ENCODE measurements at regions not wholly inside any gene's neighbourhood (a gene's known extent, or its start where the extent isn't known, plus 50 kb on each side); places are given as distances from the start of the nearest gene placed in this dataset.

- H3K4me3 ChIP-seq: no peak overlapping the region
- DNase-seq: no peak
- H3K27me3 ChIP-seq (ENCODE audit: control insufficient read depth in 3 of 3, insufficient read depth in 3 of 3, low read length in 2 of 3): no peaks in the 10 kb centered on the region
- peaks cover 0 to 28% (median 11%) of the 10 kb centered on the region in 5 donors for H3K4me1 ChIP-seq (ENCODE audit: control insufficient read depth in 5 of 5, insufficient read depth in 5 of 5, low read length in 5 of 5)
- H3K36me3 ChIP-seq (ENCODE audit: control insufficient read depth in 4 of 4, insufficient read depth in 4 of 4, low read length in 4 of 4): no peaks in the 10 kb centered on the region
- TF ChIP-seq CTCF (IDR thresholded peaks at IDR 0.05; ENCODE audit: control extremely low read depth, extremely low read depth): no peak
- peaks cover 0 to 4% (median 0%) of the 10 kb centered on the region in 4 donors for H3K9me3 ChIP-seq (ENCODE audit: control insufficient read depth in 4 of 4, insufficient read depth in 3 of 4, low read length in 3 of 4)
- H3K9ac ChIP-seq (ENCODE audit: insufficient read depth in 1 of 2, low read length in 2 of 2): no peak overlapping the region
- 73 to 80% methylated on average over 14 of the region's 14 CpGs for WGBS, 2 donors
- ATAC-seq (ENCODE audit: insufficient read depth, low FRiP score): no peak
- H3K27ac ChIP-seq (ENCODE audit: low read depth in 1 of 2, low read length in 1 of 2): no peak overlapping the region
Observed at GRCh38 chr12:116436561-116437249, 122.5 kb upstream of the MAP1LC3B2 start.

- DNase-seq: no peak
- no peaks in the 10 kb centered on the region for H3K27me3 ChIP-seq (ENCODE audit: control insufficient read depth in 3 of 3, insufficient read depth in 3 of 3, low read length in 2 of 3)
- no peak for ATAC-seq (ENCODE audit: insufficient read depth, low FRiP score)
- no peak overlapping the region for H3K4me3 ChIP-seq
- H3K36me3 ChIP-seq (ENCODE audit: control insufficient read depth in 4 of 4, insufficient read depth in 4 of 4, low read length in 4 of 4): no peaks in the 10 kb centered on the region
- TF ChIP-seq CTCF (IDR thresholded peaks at IDR 0.05; ENCODE audit: control extremely low read depth, extremely low read depth): no peak
- H3K27ac ChIP-seq (ENCODE audit: low read depth in 1 of 2, low read length in 1 of 2): no peak overlapping the region
- H3K9me3 ChIP-seq (ENCODE audit: control insufficient read depth in 4 of 4, insufficient read depth in 3 of 4, low read length in 3 of 4): no peaks in the 10 kb centered on the region
- H3K9ac ChIP-seq (ENCODE audit: insufficient read depth in 1 of 2, low read length in 2 of 2): no peak overlapping the region
- H3K4me1 ChIP-seq (ENCODE audit: control insufficient read depth in 5 of 5, insufficient read depth in 5 of 5, low read length in 5 of 5): peaks cover 0 to 3% (median 0%) of the 10 kb centered on the region in 5 donors
- 63 to 65% methylated on average over 4 of the region's 4 CpGs for WGBS, 2 donors
Observed at GRCh38 chr12:116441292-116441691, 117.9 kb upstream of the MAP1LC3B2 start.

- Histone ChIP-seq H3K27me3 (ENCODE audit: control insufficient read depth in 3 of 3, insufficient read depth in 3 of 3, low read length in 2 of 3) (no peaks in the 10 kb centered on the region), H3K4me3 (no peak overlapping the region), H3K36me3 (ENCODE audit: control insufficient read depth in 4 of 4, insufficient read depth in 4 of 4, low read length in 4 of 4) (no peaks in the 10 kb centered on the region), H3K27ac (ENCODE audit: low read depth in 1 of 2, low read length in 1 of 2) (no peak overlapping the region), H3K4me1 (ENCODE audit: control insufficient read depth in 5 of 5, insufficient read depth in 5 of 5, low read length in 5 of 5) (no peaks in the 10 kb centered on the region), H3K9ac (ENCODE audit: insufficient read depth in 1 of 2, low read length in 2 of 2) (no peak overlapping the region), H3K9me3 (ENCODE audit: control insufficient read depth in 4 of 4, insufficient read depth in 3 of 4, low read length in 3 of 4) (no peaks in the 10 kb centered on the region)
- ATAC-seq (ENCODE audit: insufficient read depth, low FRiP score) (no peak), DNase-seq (no peak)
- no peak for TF ChIP-seq CTCF (IDR thresholded peaks at IDR 0.05; ENCODE audit: control extremely low read depth, extremely low read depth)
- WGBS, 2 donors: 96 to 99% methylated on average over 3 of the region's 3 CpGs
Observed at GRCh38 chr12:116442304-116442703, 116.9 kb upstream of the MAP1LC3B2 start.

- no peak overlapping the region for H3K4me3 ChIP-seq
- DNase-seq (no peak), ATAC-seq (ENCODE audit: insufficient read depth, low FRiP score) (no peak)
- WGBS, 2 donors: 81 to 94% methylated on average over 3 of the region's 3 CpGs
- H3K36me3 ChIP-seq (ENCODE audit: control insufficient read depth in 4 of 4, insufficient read depth in 4 of 4, low read length in 4 of 4): no peaks in the 10 kb centered on the region
- no peak for TF ChIP-seq CTCF (IDR thresholded peaks at IDR 0.05; ENCODE audit: control extremely low read depth, extremely low read depth)
- no peaks in the 10 kb centered on the region for H3K4me1 ChIP-seq (ENCODE audit: control insufficient read depth in 5 of 5, insufficient read depth in 5 of 5, low read length in 5 of 5)
- H3K27me3 ChIP-seq (ENCODE audit: control insufficient read depth in 3 of 3, insufficient read depth in 3 of 3, low read length in 2 of 3): no peaks in the 10 kb centered on the region
- H3K27ac ChIP-seq (ENCODE audit: low read depth in 1 of 2, low read length in 1 of 2): no peak overlapping the region
- no peaks in the 10 kb centered on the region for H3K9me3 ChIP-seq (ENCODE audit: control insufficient read depth in 4 of 4, insufficient read depth in 3 of 4, low read length in 3 of 4)
- no peak overlapping the region for H3K9ac ChIP-seq (ENCODE audit: insufficient read depth in 1 of 2, low read length in 2 of 2)
Observed at GRCh38 chr12:116442946-116443345, 116.2 kb upstream of the MAP1LC3B2 start.

All from lung (tissue), 11 donors.